K562 (cell line): ENCODE measurements at regions not wholly inside any gene's neighbourhood (a gene's known extent, or its start where the extent isn't known, plus 50 kb on each side); places are given as distances from the start of the nearest gene placed in this dataset.

Source experiments
- ATAC-seq: fragments of 200-7000 bp; cut with Tn5 transposase; 3 replicates; pipeline ENCODE4 v1.9.1; 2020; ENCODE audit warnings: moderate library complexity
- BruUV-seq: library from RNA; stranded (reverse); fragments of 400-500 nt; replicated peaks from 2 replicates; lab custom pipeline; 2021; lab: Mats Ljungman, UMichigan
- CTCF ChIA-PET: fragments of 300-600 bp; formaldehyde crosslinking; extraction: SDS; loops from one replicate; lab custom pipeline; 2021; ENCODE audit warnings: low intra/inter-chr PET ratio; lab: Yijun Ruan, JAX
- POLR2A ChIA-PET: fragments of 300-600, 350-650 bp; sonication (Branson Sonifier 250); formaldehyde crosslinking; extraction: SDS; loops from one replicate; lab custom pipeline; 2021; ENCODE audit warnings: antibody characterized with exemption, inconsistent platforms; lab: Yijun Ruan, JAX
- DNase-seq, 4 experiments: peaks; one replicate each; pipeline versions ENCODE4 v3.0.0 to v3.0.0-alpha.2; 2011 to 2018; ENCODE audit warnings: low spot score in 3 of 4, mixed read lengths in 3 of 4; ENCODE audit errors: extremely low read depth in 1 of 4
- FAIRE-seq: peaks from 2 replicates; lab custom pipeline; 2011; peaks lifted over from hg19 to GRCh38; lab: Jason Lieb, UNC
- H2AFZ ChIP-seq: 2 replicates; pipeline ENCODE4 v1.6.0; 2011; ENCODE audit warnings: low read depth, low read length, control low read depth, inconsistent platforms
- H3K27ac ChIP-seq: fragments of 200-600 bp; 3 replicates; pipeline ENCODE4 v1.8.0; 2011; ENCODE audit warnings: low read depth, mild to moderate bottlenecking, control low read depth, inconsistent platforms, low read length, moderate library complexity, mixed read lengths; ENCODE audit errors: extremely low read depth
- H3K27me3 ChIP-seq, 2 experiments: fragments of 300-600 bp in 1 of 2; 2 replicates in 1 of 2; 3 replicates in 1 of 2; pipeline versions ENCODE4 v1.6.0 to v1.8.0; 2011; ENCODE audit warnings: inconsistent platforms in 2 of 2, low read length in 2 of 2, mild to moderate bottlenecking in 1 of 2, mixed read lengths in 1 of 2, moderate library complexity in 1 of 2; ENCODE audit not compliant: control insufficient read depth in 2 of 2, insufficient read depth in 2 of 2
- H3K36me3 ChIP-seq: fragments of 300-600 bp; 3 replicates; pipeline ENCODE4 v1.8.0; 2011; ENCODE audit warnings: mild to moderate bottlenecking, low read length, inconsistent platforms; ENCODE audit not compliant: control insufficient read depth, insufficient read depth
- H3K4me1 ChIP-seq, 2 experiments: fragments of 200-600 bp in 1 of 2; replicated peaks in 1 of 2; 2 replicates in 1 of 2; 3 replicates in 1 of 2; pipeline versions ENCODE4 v1.5.1 to v1.8.0; 2011; ENCODE audit warnings: inconsistent platforms in 2 of 2, low read length in 2 of 2, mild to moderate bottlenecking in 1 of 2, mixed read lengths in 1 of 2, moderate library complexity in 1 of 2; ENCODE audit not compliant: control insufficient read depth in 2 of 2, insufficient read depth in 2 of 2
- H3K4me2 ChIP-seq: 2 replicates; pipeline ENCODE4 v1.6.1; 2011; ENCODE audit warnings: low read length, control low read depth, inconsistent platforms, mixed read lengths; ENCODE audit not compliant: insufficient read depth
- H3K4me3 ChIP-seq: fragments of 200-600 bp; sonication (generic), shearing (Covaris generic); 2 replicates; pipeline ENCODE4 v1.5.1; 2016; ENCODE audit warnings: control low read depth, inconsistent platforms
- H3K79me2 ChIP-seq: fragments of 200-600 bp; 3 replicates; pipeline ENCODE4 v1.8.0; 2011; ENCODE audit warnings: low read length, inconsistent platforms; ENCODE audit not compliant: control insufficient read depth, insufficient read depth
- H3K9ac ChIP-seq, 2 experiments: 2 replicates each; pipeline versions ENCODE4 v1.6.0 to v1.6.1; 2011; ENCODE audit warnings: low read depth in 2 of 2, low read length in 2 of 2, control low read depth in 1 of 2, inconsistent platforms in 1 of 2, mild to moderate bottlenecking in 1 of 2, mixed read lengths in 1 of 2; ENCODE audit not compliant: insufficient read depth in 1 of 2
- H3K9me1 ChIP-seq: one replicate; pipeline ENCODE4 v1.6.0; 2011; ENCODE audit warnings: inconsistent platforms, mild to moderate bottlenecking, low read length, moderate library complexity; ENCODE audit not compliant: control insufficient read depth, insufficient read depth
- H3K9me3 ChIP-seq: replicated peaks from 2 replicates; pipeline ENCODE4 v1.5.1; 2011; ENCODE audit warnings: low read depth, low read length, inconsistent platforms; ENCODE audit not compliant: control insufficient read depth, insufficient read depth
- H4K20me1 ChIP-seq: replicated peaks from 2 replicates; pipeline ENCODE4 v1.6.1; 2011; ENCODE audit warnings: low read length, inconsistent platforms, mixed read lengths; ENCODE audit not compliant: control insufficient read depth, insufficient read depth
- C11orf30 ChIP-seq: fragments of 450-650 bp; IDR thresholded peaks from 2 replicates; pipeline ENCODE4 v1.6.1; 2016; ENCODE audit warnings: low read depth, mild to moderate bottlenecking
- CTCFL ChIP-seq: IDR thresholded peaks from 2 replicates; pipeline ENCODE4 v1.6.1; 2011; ENCODE audit warnings: borderline replicate concordance, low read depth, mild to moderate bottlenecking, moderate library complexity, low read length; ENCODE audit not compliant: insufficient read depth, poor library complexity, severe bottlenecking
- KLF10 ChIP-seq: fragments of 250-450 bp; sonication (Bioruptor Pico); IDR thresholded peaks from 2 replicates; pipeline ENCODE4 v1.6.1; 2021; ENCODE audit warnings: matching md5 sums
- KLF6 ChIP-seq: fragments of 250-450 bp; sonication (Bioruptor Pico); IDR thresholded peaks from 2 replicates; pipeline ENCODE4 v1.4.0; 2020; ENCODE audit warnings: mild to moderate bottlenecking, moderate library complexity, borderline replicate concordance
- MAZ ChIP-seq, 2 experiments: fragments of 450-650 bp in 1 of 2; sonication (generic) in 1 of 2; formaldehyde crosslinking; IDR thresholded peaks in 1 of 2; conservative IDR thresholded peaks in 1 of 2; 2 replicates each; pipeline versions ENCODE4 v1.4.0 to v1.5.0; 2020; ENCODE audit warnings: mild to moderate bottlenecking in 1 of 2, missing genetic modification reagents in 1 of 2
- NELFE ChIP-seq: IDR thresholded peaks from 2 replicates; pipeline ENCODE4 v1.6.1; 2011; ENCODE audit warnings: mild to moderate bottlenecking; ENCODE audit not compliant: insufficient read depth, insufficient read length
- SETDB1 ChIP-seq: IDR thresholded peaks from one replicate; pipeline ENCODE4 v1.6.1; 2012; ENCODE audit warnings: low read length, control low read depth, inconsistent platforms
- SIN3B ChIP-seq: fragments of 450-650 bp; IDR thresholded peaks from 2 replicates; pipeline ENCODE4 v1.6.1; 2017; ENCODE audit warnings: low read depth, mild to moderate bottlenecking, moderate library complexity
- TBP ChIP-seq: optimal IDR thresholded peaks from 2 replicates; pipeline ENCODE3; 2011; ENCODE audit warnings: low read depth, low read length, improper control_type of control experiment
- ZNF586 ChIP-seq: fragments of 450-650 bp; formaldehyde crosslinking; conservative IDR thresholded peaks from 2 replicates; pipeline ENCODE4 v1.4.0; 2020; ENCODE audit warnings: mild to moderate bottlenecking, moderate library complexity
- ZNF717 ChIP-seq: fragments of 250-450 bp; sonication (Bioruptor Pico); IDR thresholded peaks from 2 replicates; pipeline ENCODE4 v1.5.0; 2021
- WGBS: fragments of 100-300 bp; shearing (Covaris generic); methylation state at CpG from one replicate; pipeline ENCODE4 v1.1.6; 2016; ENCODE audit warnings: low coverage, mixed read lengths; ENCODE audit not compliant: insufficient coverage; ENCODE audit errors: missing lambda C conversion rate; 5-methylcytosine and 5-hydroxymethylcytosine counted together
- in situ Hi-C: fragments of 300-500 bp; cut with MboI; formaldehyde crosslinking; loops from 4 replicates; pipeline ENCODE4 v1.15.0; 2018; ENCODE audit warnings: inconsistent platforms, mixed read lengths
- intact Hi-C: fragments of 100-400 bp; cut with micrococcal nuclease; formaldehyde crosslinking; loops from 2 replicates; pipeline ENCODE4 v1.14.2; 2022
- TF ChIP-seq, protein P1 (sequence below): fragments of 450-650 bp; IDR thresholded peaks from 2 replicates; pipeline ENCODE4 v1.7.0; 2016; ENCODE audit warnings: borderline replicate concordance
- TF ChIP-seq, protein P2 (sequence below): fragments of 450-650 bp; formaldehyde crosslinking; IDR thresholded peaks from 2 replicates; pipeline ENCODE4 v1.4.0; 2020; ENCODE audit warnings: mild to moderate bottlenecking, mixed read lengths
- TF ChIP-seq, protein P3 (sequence below): fragments of 450-650 bp; IDR thresholded peaks from 2 replicates; pipeline ENCODE4 v1.6.1; 2016

- no peaks in the 10 kb centered on the region for H3K79me2 ChIP-seq
- 64% methylated on average over 5 of the region's 6 CpGs for WGBS
- peaks cover 5% of the 10 kb centered on the region for H3K9me1 ChIP-seq
- intact Hi-C loops: no loop called here
- no TSS peak for BruUV-seq
- DNase-seq (no peak), FAIRE-seq (no peak), ATAC-seq (no peak)
- ChIA-PET CTCF (no interaction called here), POLR2A (interaction anchor here (0.6 to 1.5 kb wide), 5 partner anchors 8 to 91 kb away, joined by 3 to 5 read pairs (median 4); partner anchors contain the start of gene ZFP36L2)
- peaks cover 24 to 30% of the 10 kb centered on the region in 2 experiments; a peak in 4 of 5 replicates for H3K4me1 ChIP-seq
- no peaks in the 10 kb centered on the region for H3K36me3 ChIP-seq
- in situ Hi-C loops: loop anchor here (10.0 to 25.0 kb wide), 2 partner anchors 298 to 349 kb away; no protein-coding TSS in a partner anchor
- no peak overlapping the region for H3K4me3 ChIP-seq
- no peak overlapping the region for H3K9ac ChIP-seq
- TF ChIP-seq, protein P1, sequence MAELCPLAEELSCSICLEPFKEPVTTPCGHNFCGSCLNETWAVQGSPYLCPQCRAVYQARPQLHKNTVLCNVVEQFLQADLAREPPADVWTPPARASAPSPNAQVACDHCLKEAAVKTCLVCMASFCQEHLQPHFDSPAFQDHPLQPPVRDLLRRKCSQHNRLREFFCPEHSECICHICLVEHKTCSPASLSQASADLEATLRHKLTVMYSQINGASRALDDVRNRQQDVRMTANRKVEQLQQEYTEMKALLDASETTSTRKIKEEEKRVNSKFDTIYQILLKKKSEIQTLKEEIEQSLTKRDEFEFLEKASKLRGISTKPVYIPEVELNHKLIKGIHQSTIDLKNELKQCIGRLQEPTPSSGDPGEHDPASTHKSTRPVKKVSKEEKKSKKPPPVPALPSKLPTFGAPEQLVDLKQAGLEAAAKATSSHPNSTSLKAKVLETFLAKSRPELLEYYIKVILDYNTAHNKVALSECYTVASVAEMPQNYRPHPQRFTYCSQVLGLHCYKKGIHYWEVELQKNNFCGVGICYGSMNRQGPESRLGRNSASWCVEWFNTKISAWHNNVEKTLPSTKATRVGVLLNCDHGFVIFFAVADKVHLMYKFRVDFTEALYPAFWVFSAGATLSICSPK: no peak
- no peak for TF ChIP-seq SIN3B
- no peak for TF ChIP-seq CTCFL
- no peak for TF ChIP-seq KLF6 (CRISPR knock-in tag)
- TF ChIP-seq, protein P2, sequence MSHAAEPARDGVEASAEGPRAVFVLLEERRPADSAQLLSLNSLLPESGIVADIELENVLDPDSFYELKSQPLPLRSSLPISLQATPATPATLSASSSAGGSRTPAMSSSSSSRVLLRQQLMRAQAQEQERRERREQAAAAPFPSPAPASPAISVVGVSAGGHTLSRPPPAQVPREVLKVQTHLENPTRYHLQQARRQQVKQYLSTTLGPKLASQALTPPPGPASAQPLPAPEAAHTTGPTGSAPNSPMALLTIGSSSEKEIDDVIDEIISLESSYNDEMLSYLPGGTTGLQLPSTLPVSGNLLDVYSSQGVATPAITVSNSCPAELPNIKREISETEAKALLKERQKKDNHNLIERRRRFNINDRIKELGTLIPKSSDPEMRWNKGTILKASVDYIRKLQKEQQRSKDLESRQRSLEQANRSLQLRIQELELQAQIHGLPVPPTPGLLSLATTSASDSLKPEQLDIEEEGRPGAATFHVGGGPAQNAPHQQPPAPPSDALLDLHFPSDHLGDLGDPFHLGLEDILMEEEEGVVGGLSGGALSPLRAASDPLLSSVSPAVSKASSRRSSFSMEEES: no peak
- no peak for TF ChIP-seq ZNF717 (CRISPR knock-in tag)
- TF ChIP-seq SETDB1: no peak
- TF ChIP-seq TBP: no peak
- no peak for TF ChIP-seq ZNF586
- TF ChIP-seq NELFE: no peak
- TF ChIP-seq, protein P3, sequence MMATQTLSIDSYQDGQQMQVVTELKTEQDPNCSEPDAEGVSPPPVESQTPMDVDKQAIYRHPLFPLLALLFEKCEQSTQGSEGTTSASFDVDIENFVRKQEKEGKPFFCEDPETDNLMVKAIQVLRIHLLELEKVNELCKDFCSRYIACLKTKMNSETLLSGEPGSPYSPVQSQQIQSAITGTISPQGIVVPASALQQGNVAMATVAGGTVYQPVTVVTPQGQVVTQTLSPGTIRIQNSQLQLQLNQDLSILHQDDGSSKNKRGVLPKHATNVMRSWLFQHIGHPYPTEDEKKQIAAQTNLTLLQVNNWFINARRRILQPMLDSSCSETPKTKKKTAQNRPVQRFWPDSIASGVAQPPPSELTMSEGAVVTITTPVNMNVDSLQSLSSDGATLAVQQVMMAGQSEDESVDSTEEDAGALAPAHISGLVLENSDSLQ: no peak
- TF ChIP-seq C11orf30: no peak
- TF ChIP-seq KLF10 (CRISPR knock-in tag): no peak
- TF ChIP-seq MAZ (CRISPR knock-in tag; conservative IDR thresholded peaks at IDR 0.05 in 1 of 2, IDR thresholded peaks at IDR 0.05 in 1 of 2): no peak
- H3K27ac ChIP-seq: no peak overlapping the region
- no peaks in the 10 kb centered on the region for H4K20me1 ChIP-seq
- H3K27me3 ChIP-seq: no peaks in the 10 kb centered on the region
- H3K4me2 ChIP-seq: no peak overlapping the region
- H3K9me3 ChIP-seq: no peaks in the 10 kb centered on the region
- H2AFZ ChIP-seq: 0 out of 2 replicates have a peak overlapping the region, but pooled peaks have one; percentile 29
Observed at GRCh38 chr2:43135583-43135982, 90.8 kb downstream of the ZFP36L2 start.
